ENCODE measurements at regions not wholly inside any gene's neighbourhood (a gene's known extent, or its start where the extent isn't known, plus 50 kb on each side); places are given as distances from the start of the nearest gene placed in this dataset.

GRCh38 chr11:91660036-91660435 lies 564.6 kb upstream of the FAT3 start:
- H3K4me3 Mint-ChIP-seq, result no peak overlapping the region
- no peaks in the 10 kb centered on the region for H3K27me3 Mint-ChIP-seq
- peaks cover 9% of the 10 kb centered on the region for H3K4me1 Mint-ChIP-seq (ENCODE audit: unreplicated experiment)
- no peaks in the 10 kb centered on the region for H3K9me3 Mint-ChIP-seq
- no peak for TF ChIP-seq CTCF (conservative IDR thresholded peaks at IDR 0.05)
- no peak overlapping the region for H3K27ac Mint-ChIP-seq
- DNase-seq (ENCODE audit: extremely low spot score, unreplicated experiment), result no peak
- no peaks in the 10 kb centered on the region for H3K36me3 Mint-ChIP-seq

GRCh38 chr11:91654686-91655085 lies 569.9 kb upstream of the FAT3 start:
- no peaks in the 10 kb centered on the region for H3K9me3 Mint-ChIP-seq
- H3K4me1 Mint-ChIP-seq (ENCODE audit: unreplicated experiment), result peaks cover 5% of the 10 kb centered on the region
- H3K36me3 Mint-ChIP-seq, result no peaks in the 10 kb centered on the region
- H3K27me3 Mint-ChIP-seq, result no peaks in the 10 kb centered on the region
- no peak for DNase-seq (ENCODE audit: extremely low spot score, unreplicated experiment)
- no peak overlapping the region for H3K4me3 Mint-ChIP-seq
- no peak overlapping the region for H3K27ac Mint-ChIP-seq
- TF ChIP-seq CTCF (conservative IDR thresholded peaks at IDR 0.05), result no peak

- no peak for TF ChIP-seq CTCF (conservative IDR thresholded peaks at IDR 0.05)
- H3K27ac Mint-ChIP-seq, result no peak overlapping the region
- H3K9me3 Mint-ChIP-seq, result no peaks in the 10 kb centered on the region
- no peak for DNase-seq (ENCODE audit: extremely low spot score, unreplicated experiment)
- H3K36me3 Mint-ChIP-seq, result no peaks in the 10 kb centered on the region
- H3K4me3 Mint-ChIP-seq, result no peak overlapping the region
- no peaks in the 10 kb centered on the region for H3K27me3 Mint-ChIP-seq
- peaks cover 5% of the 10 kb centered on the region for H3K4me1 Mint-ChIP-seq (ENCODE audit: unreplicated experiment)
These were observed 571.4 kb upstream of the FAT3 start for GRCh38 chr11:91653079-91653754.

- Mint-ChIP-seq H3K4me1 (ENCODE audit: unreplicated experiment) (peaks cover 5% of the 10 kb centered on the region), H3K36me3 (no peaks in the 10 kb centered on the region)
These were observed 573.8 kb upstream of the FAT3 start for GRCh38 chr11:91650802-91651201.

GRCh38 chr11:91641153-91641552 lies 583.5 kb upstream of the FAT3 start:
- Mint-ChIP-seq H3K9me3 (peaks cover 7% of the 10 kb centered on the region), H3K27me3 (no peaks in the 10 kb centered on the region), H3K4me3 (no peak overlapping the region), H3K27ac (no peak overlapping the region), H3K36me3 (no peaks in the 10 kb centered on the region), H3K4me1 (ENCODE audit: unreplicated experiment) (peaks cover 9% of the 10 kb centered on the region)
- DNase-seq (ENCODE audit: extremely low spot score, unreplicated experiment), result no peak
- no peak for TF ChIP-seq CTCF (conservative IDR thresholded peaks at IDR 0.05)

More at GRCh38 chr11:91650802-91651201, 573.8 kb upstream of the FAT3 start:
- Mint-ChIP-seq H3K27me3 (no peaks in the 10 kb centered on the region), H3K27ac (no peak overlapping the region), H3K9me3 (no peaks in the 10 kb centered on the region), H3K4me3 (no peak overlapping the region)
- TF ChIP-seq CTCF (conservative IDR thresholded peaks at IDR 0.05), result no peak
- DNase-seq (ENCODE audit: extremely low spot score, unreplicated experiment), result no peak

Measured in type B pancreatic cell (in vitro differentiated cells).